AG04449 (cell line): ENCODE measurements at regions not wholly inside any gene's neighbourhood (a gene's known extent, or its start where the extent isn't known, plus 50 kb on each side); places are given as distances from the start of the nearest gene placed in this dataset.

Experiments used
- CTCF ChIA-PET: fragments of 350-600 bp; formaldehyde crosslinking; extraction: SDS; loops from one replicate; lab custom pipeline; 2021; ENCODE audit warnings: antibody characterized with exemption; lab: Yijun Ruan, JAX
- POLR2A ChIA-PET: fragments of 400-600, 350-600 bp; formaldehyde crosslinking; extraction: SDS; loops from one replicate; lab custom pipeline; 2020; ENCODE audit warnings: antibody characterized with exemption, inconsistent platforms; lab: Yijun Ruan, JAX
- DNase-seq: peaks from one replicate; pipeline ENCODE4 v3.0.0-alpha.2; 2010; ENCODE audit warnings: low read depth, low spot score
- H3K4me3 ChIP-seq: 2 replicates; pipeline ENCODE4 v1.5.1; 2011; ENCODE audit warnings: low read depth, mild to moderate bottlenecking, control low read depth, low read length
- TF ChIP-seq, protein P1 (sequence below): IDR thresholded peaks from one replicate; pipeline ENCODE4 v1.5.1; 2011; ENCODE audit warnings: mild to moderate bottlenecking, moderate library complexity, low read length, control low read depth, inconsistent platforms; ENCODE audit not compliant: insufficient read depth; ENCODE audit errors: missing control alignments

DNA sequence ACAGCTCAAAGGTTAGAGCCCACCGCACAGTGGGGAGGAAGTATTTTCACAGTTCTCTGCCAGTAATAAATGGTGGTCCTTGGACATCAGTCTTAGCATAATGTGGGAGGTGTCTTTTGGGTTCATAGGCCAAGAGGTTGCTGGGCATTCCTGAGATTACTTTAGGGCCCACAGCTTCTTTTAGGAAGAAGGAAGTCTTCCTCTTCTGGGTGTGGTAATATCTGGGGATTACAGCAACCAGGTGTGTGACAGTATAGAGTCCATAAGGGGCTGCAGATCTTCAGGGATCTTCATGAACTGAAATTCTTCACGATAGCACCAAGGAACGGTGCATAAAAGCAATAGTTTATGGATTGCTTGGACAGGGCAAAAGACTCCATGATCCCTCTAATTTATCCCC, 56.2 kb upstream of the PTGR2 start:
- DNase-seq: no peak
- TF ChIP-seq, protein P1, sequence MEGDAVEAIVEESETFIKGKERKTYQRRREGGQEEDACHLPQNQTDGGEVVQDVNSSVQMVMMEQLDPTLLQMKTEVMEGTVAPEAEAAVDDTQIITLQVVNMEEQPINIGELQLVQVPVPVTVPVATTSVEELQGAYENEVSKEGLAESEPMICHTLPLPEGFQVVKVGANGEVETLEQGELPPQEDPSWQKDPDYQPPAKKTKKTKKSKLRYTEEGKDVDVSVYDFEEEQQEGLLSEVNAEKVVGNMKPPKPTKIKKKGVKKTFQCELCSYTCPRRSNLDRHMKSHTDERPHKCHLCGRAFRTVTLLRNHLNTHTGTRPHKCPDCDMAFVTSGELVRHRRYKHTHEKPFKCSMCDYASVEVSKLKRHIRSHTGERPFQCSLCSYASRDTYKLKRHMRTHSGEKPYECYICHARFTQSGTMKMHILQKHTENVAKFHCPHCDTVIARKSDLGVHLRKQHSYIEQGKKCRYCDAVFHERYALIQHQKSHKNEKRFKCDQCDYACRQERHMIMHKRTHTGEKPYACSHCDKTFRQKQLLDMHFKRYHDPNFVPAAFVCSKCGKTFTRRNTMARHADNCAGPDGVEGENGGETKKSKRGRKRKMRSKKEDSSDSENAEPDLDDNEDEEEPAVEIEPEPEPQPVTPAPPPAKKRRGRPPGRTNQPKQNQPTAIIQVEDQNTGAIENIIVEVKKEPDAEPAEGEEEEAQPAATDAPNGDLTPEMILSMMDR: no peak
- POLR2A ChIA-PET: interaction anchor here (1.4 kb wide), 1 partner anchor 10 kb away, joined by 6 read pairs; no protein-coding TSS in a partner anchor
- CTCF ChIA-PET: interaction anchor here (0.9 to 3.4 kb wide), 5 partner anchors 9 to 66 kb away, joined by 3 to 17 read pairs (median 5); no protein-coding TSS in a partner anchor
- H3K4me3 ChIP-seq: no peak overlapping the region

DNA sequence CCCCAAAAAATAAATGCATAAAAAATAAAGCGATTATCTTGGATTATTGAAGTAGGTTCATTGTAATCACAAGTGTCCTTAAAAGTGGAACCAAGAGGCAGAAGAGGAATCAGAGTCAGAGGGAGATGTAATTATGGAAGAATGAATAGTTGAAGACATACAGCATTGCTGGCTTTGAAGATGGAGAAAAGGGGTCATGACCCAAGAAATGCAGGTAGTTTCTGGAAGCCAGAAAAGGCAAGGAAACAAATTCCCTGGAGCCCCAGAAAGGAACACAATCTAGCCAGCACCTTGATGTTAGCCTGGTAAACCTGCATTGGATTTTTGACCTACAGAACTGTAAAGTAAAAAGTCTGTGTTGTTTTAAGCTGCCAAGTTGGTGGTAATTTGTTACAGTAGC, 57.5 kb upstream of the PTGR2 start:
- CTCF ChIA-PET: interaction anchor here (1.4 kb wide), 1 partner anchor 23 kb away, joined by 3 read pairs; no protein-coding TSS in a partner anchor
- no peak overlapping the region for H3K4me3 ChIP-seq
- POLR2A ChIA-PET: no interaction called here
- TF ChIP-seq, protein P1: no peak
- DNase-seq: no peak

DNA sequence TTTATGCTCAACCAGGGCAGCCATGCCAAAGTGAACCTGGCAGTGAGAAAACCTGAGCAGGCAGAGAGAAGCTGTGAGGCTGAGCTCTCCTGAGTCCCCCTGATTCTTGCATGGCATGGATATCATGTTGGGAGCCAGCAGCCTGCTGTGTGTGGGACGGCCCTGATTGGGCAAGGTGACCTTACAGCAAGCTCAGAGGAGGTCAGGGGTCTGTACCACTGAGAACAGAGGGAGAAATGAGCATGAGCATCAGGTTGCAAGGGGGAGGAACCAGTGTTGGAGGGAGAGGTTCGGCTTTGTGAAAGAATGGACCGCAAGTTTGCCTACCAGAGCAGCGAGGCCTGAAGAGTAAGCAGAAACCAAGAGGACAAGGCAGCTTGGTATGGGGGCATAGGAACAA, 59.1 kb upstream of the PTGR2 start:
- DNase-seq: no peak
- CTCF ChIA-PET: interaction anchor here (0.8 to 1.3 kb wide), 2 partner anchors 33 to 40 kb away, joined by 3 to 4 read pairs; no protein-coding TSS in a partner anchor
- no peak overlapping the region for H3K4me3 ChIP-seq
- POLR2A ChIA-PET: no interaction called here
- TF ChIP-seq, protein P1: no peak

DNA sequence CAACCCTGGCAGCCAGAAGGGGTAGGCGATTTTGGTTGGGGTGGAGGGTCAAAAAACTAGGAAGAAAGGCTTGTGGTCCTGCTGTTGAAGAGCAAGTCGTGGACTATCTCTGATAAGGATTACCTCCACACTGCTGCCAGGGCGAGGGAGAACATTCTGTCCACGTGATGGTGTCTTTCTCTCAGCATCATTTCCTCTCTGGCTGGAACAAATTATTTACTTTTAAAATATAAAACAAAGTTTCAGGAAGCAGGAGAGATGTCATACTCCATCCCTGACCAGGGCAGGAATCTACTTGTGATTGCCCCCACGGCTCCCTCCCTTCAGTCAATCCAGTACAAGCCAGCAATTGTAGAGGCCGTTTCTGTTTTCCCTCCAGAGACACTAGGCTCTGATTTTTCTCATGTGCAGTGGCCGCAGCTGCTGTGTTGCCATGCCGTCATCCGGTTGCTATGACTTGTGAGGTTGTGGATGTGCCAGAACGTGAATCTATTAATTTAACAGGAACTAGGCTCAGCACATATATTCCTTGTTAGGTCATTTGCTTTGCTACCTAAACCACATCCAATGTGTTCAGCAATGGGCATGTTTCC, 61.5 kb upstream of the PTGR2 start:
- peak; percentile 89 for DNase-seq
- H3K4me3 ChIP-seq: peak overlapping the region; percentile 15; the same call in 1 of the 2 replicates
- ChIA-PET POLR2A (no interaction called here), CTCF (interaction anchor here (1.0 to 1.4 kb wide), 3 partner anchors 60 to 157 kb away, joined by 3 to 4 read pairs (median 4); no protein-coding TSS in a partner anchor)
- TF ChIP-seq, protein P1: no peak

DNA sequence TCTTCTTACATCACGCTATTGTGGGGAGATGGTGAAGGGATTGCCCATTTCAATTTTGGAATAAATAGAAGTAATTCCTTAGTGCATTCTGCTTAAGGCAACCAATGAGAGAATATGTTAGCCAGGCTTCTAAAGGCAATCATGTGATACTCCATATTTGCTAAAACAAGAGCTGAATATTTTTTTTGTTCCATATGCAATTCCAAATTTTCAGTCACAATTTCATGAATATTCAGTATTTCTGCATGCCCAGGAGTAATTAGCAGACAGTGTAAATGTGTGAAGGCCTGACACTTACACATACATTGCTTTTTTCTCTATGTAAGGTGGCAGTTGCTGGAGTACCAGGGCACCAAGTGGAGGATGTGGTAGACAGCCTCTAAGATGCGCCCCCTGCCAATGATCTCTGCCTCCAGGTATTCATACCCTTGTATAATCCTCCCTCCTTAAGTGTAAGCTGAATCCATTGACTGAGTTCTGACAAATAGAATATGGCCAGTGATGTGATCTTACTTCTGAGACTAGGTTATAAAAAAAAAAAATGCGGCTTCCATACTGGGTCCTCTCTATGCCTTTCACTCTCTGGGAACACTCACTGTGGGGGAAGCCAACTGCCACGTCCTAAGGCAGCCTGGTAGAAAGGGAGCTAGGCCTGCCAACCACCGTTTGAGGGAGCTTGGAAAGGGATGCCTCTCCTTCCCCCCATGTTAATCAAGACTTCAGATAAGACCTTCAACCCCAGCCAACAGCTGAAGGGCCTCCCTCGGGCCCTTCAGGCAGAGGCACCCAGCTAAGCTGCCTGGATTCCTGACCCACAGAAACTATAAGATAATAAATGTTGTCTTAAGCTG, 62.7 kb upstream of the PTGR2 start:
- TF ChIP-seq, protein P1: no peak
- no peak overlapping the region for H3K4me3 ChIP-seq
- ChIA-PET CTCF (interaction anchor here (0.8 to 1.2 kb wide), 3 partner anchors 36 to 60 kb away, joined by 3 to 4 read pairs (median 3); no protein-coding TSS in a partner anchor), POLR2A (interaction anchor here (5.8 kb wide), 1 partner anchor 29 kb away, joined by 38 read pairs; a partner anchor contains a TSS)
- no peak for DNase-seq

DNA sequence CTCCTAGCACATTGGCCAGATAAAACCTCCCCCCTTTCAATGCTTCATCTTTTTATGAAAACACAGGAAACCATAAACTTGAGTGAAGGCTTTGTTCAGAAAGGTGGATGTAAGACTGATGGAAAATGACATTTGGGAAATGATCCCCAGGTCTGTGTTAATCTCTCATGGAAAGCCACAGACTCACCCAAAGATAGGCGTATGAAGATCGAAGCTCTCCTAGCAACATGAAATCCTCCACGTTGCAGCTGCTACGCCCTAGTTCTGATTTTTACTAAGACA, 63.4 kb upstream of the PTGR2 start:
- TF ChIP-seq, protein P1: no peak
- peak overlapping the region; percentile 72 for H3K4me3 ChIP-seq
- POLR2A ChIA-PET: interaction anchor here (0.7 to 5.8 kb wide), 2 partner anchors 12 to 28 kb away, joined by 6 to 38 read pairs; a partner anchor contains a TSS
- DNase-seq: no peak
- CTCF ChIA-PET: interaction anchor here (1.1 kb wide), 1 partner anchor 40 kb away, joined by 3 read pairs; no protein-coding TSS in a partner anchor
